GM21515 (cell line): ENCODE measurements at regions not wholly inside any gene's neighbourhood (a gene's known extent, or its start where the extent isn't known, plus 50 kb on each side); places are given as distances from the start of the nearest gene placed in this dataset.
"Not testable (repeated sequence)": the region's sequence is repeated elsewhere in the genome, so short reads cannot be mapped to it uniquely, and the experiment has no call there.

Experiments used
- ATAC-seq: cut with Tn5 transposase; IDR thresholded peaks from one replicate; pipeline ENCODE4 v1.9.1; 2021; ENCODE audit not compliant: unreplicated experiment

DNA sequence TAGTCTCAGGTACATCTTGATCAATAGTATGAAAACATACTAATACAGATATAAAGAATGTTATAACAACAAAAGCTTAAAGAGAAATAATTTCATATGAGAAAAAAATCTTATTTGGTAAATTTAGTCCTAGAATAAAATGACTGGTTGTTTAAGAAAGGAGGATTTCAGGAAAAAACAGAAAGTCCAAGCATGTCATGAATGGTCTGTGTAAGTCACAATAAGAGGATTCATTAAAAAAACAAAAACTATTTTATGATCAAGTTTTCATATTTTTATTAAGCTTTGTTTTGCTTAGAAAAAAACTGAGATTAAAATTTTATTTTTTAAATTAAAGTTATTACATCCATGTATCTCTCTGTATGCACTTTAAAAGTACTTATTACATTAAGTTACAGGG lies 353.9 kb upstream of the SPHKAP start:
- no peak for ATAC-seq

DNA sequence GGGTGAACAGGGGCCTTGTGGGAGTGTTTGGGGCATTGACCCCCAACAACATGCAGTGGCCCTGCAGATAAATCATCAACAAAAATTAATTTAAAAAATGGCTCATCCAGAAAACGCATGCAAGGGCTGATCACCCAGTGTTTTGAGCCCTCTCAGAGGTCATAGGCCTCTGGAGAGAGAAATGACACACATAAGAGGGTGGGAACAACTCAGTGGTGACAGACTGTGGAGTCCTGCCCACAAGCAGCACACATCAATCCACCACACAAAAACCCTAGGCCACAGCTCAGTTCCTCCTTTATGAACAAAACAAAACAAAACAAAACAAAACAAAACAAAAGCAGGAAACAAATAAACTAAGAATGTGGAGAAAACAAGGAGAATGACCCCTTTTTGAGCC lies 351.7 kb upstream of the SPHKAP start:
- ATAC-seq, result no peak

DNA sequence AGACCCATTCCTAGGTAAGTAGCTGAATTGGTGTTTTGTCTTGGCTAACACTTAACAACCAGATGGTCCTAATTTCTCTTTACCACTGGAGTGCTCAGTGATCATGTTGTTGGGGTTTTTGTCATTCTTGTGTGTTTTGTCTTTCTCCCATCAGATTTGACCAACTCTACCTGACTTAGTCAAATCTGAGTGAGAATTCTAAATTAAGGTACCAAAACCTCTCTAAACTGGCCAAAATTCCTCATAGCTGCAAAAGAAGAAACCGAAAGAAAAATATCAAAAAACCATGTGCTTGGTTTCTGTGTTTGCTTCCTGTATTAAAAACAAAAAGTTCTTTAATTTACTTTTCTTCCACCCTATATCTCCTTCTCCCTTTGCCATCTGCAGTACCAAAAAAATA lies 350.7 kb upstream of the SPHKAP start:
- no peak for ATAC-seq

DNA sequence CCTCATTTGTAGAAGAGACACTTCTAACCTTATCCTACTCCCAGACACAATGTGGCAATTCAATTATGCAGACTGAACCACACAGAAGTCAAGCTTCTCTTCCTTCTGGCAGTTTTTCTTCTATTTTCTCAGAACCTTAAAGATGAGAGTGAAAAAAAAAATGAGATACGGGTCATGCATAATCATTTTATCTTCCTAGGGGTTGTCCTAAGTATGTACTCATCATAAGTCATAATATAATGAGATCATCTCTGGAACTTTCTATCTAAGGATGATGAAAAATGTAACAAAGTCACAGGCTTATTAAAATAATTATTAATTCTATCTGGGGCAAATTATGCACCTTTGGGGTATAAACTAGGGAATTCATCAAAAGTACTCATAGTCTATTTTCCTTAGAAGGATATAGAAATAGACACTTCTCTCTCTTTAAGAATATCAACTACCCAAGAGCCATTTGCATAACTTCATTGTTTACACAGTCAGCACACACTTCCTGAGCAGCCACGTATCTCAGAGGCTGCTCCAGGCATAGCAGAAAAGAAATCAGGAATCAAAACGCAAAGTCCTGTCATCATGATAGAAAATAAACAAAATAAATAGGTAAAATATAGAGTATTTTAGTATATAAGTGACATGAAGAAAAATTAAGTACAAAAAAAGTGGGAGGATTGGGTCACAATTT lies 345.9 kb upstream of the SPHKAP start:
- no peak for ATAC-seq

DNA sequence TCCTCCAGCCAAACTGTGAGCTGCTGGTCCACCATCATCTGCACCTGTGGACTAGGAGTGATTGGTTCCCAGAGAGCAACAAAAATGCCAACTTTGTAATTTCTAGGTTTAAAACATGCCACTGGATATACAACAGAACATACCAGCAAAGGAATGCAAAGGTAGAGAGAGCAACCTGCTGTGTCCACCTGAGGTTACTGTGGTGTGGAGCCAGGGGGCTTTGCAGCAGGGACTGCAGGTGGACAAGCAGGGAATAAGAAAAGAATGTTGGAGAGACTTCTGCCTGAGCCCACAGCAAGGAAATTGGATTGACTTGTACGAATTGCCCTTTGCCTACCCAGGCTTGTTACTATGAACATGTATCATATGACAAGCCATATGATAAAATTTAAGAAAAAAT lies 345.2 kb upstream of the SPHKAP start:
- no peak for ATAC-seq

DNA sequence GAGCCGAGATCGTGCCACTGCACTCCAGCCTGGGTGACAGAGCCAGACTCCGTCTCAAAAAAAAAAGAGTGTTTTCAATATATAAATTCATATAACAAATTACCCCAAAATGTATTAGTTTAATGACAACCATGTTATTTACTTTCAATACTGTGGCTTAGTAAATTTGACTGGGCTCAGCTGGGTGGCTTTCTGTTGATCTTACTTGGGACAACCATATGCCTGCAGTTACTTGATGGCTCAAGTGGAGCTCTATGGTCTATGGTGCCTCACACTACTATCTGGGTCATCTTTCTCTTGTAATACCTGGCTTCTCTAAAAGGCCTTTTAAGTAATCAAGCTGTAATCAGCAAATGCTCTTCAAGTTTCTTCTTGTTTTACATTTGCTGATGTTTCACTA lies 341.5 kb upstream of the SPHKAP start:
- ATAC-seq, result no peak

DNA sequence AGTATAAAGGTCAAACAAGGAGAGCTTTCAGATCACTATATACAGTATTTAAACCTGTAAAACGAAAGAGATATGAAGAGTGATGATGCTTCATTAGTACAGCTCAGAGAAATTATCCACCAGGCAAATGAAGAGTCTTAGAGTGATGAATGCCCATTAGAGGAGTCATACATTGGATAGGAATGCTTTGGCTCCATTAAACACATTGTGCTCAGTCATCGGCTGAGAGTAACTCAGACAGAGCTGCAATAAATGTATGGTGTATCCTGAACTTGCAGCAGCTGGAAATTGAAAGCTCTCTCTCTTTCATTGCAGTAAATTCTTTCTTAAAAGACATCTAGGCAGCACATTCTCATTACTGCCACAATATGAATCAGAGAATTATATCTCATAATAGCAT lies 340.8 kb upstream of the SPHKAP start:
- no peak for ATAC-seq

DNA sequence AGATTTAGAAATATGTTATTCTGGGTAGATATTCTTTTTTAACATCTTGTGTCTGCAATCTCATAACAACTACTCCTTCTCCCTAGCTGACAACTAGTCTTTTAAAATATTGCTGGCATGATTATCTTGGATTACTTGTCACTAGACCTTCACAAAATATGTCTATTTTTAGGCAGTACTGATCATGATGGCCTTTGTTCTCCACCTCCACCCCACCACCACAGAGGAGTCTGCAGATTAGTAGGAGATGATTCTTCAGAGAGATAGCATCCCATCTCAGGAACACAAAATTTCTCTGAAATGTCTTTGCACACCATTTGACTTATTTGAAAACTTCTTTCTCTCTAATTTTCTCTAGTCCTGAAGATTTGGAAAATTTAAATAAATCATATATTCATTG lies 338.1 kb upstream of the SPHKAP start:
- ATAC-seq, result no peak

DNA sequence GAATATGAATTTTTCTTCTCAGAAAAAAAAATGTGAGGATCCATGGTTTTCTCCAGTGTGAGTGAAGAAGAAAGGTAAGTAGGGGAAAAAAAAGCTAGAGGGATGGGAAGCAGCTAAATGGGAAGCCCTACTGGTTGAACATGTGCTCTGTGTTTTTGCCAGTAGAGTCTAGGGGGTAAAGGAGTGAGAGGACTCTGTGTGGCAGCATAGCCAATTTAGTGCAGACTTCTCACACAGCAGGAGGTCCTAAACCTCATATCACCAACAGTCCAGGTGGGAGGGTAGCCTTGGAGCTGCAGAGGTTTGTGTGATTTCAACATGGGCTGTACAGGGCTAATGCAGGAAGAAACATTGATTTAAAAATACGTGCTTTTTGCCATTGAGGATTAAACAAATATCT lies 334.5 kb upstream of the SPHKAP start:
- ATAC-seq, result no peak

DNA sequence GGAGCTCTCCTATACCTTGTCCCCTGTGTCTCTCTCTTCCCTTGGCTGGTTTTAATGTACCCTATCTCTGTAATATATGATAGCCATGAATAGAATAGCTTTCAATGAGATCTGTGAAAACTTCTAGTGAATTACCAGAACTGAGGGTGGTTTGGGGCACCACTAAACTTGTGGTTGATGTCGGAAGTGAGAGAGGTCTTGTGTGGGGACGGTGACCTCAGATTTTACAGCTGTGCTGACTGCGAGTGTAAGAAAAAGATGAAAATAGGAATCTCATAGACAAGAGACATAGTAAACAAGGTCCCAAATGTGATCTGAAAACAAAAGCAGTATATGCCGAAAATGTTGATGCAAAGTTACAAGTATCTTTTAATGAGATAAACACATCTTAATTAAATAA lies 332.0 kb upstream of the SPHKAP start:
- not testable (repeated sequence) for ATAC-seq

DNA sequence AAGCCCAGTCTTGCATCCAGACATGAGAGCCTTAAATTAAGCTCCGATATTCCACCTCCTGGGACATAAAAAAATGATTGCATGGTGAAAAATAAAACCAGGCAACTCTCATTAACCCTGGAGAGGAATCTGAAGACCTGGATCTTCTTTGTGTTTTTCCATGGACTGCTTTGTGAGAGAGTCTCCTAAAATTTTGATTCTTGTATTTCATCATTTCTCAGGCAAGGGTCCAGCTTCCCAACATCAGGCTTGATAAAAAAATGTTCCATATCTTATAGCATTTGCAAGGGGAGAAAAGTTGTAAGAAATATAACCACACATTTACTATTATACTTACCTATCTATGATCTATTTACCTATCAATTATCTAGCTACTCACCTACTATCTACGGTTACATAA lies 327.5 kb upstream of the SPHKAP start:
- no peak for ATAC-seq

DNA sequence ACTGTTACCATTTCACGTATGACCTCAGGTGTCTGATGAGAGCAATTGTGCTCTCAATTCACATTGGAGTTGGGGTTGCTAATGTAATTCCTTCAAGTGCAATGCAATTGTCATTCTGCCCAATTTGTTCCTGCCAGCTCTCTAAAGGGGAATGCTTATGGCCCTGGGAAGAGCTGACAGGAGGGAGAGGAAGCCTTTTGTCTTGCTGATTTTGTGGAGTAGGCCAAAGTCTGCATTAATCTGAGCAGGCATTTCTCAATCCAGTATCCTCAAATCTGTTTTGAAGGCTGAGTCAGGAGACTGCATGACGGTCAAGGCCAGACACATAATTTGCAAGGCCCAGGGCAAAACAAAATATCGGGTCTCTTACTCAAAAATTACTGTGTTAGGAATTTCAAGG lies 326.4 kb upstream of the SPHKAP start:
- ATAC-seq, result no peak

DNA sequence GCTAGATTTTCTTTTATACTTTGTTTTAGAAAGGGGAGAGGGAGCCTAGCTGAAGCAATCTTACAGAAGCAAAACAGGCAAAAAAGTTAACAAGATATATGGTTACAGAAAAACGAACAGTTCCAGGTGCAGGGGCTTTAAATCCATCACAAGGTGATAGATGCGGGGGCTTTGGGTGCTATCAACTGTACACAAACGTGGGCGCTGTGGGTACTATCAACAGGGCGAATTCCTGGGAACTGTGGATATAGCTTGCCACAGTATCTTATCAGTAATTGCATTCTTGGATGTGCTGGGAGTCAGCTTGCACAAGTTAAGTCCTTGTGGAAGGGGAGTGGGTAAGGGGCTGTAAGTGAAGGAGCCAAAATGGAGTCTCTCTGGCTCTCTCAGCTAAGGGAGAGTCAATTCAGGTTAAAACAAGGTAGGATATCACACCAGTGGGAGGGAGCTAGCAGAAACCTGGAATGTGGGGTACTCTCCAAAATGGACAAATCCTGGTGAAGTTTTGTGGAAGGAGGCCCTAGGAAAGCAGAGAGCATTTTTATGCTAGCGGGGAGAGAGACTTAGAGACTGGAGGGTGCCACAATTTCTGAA lies 325.8 kb upstream of the SPHKAP start:
- no peak for ATAC-seq

DNA sequence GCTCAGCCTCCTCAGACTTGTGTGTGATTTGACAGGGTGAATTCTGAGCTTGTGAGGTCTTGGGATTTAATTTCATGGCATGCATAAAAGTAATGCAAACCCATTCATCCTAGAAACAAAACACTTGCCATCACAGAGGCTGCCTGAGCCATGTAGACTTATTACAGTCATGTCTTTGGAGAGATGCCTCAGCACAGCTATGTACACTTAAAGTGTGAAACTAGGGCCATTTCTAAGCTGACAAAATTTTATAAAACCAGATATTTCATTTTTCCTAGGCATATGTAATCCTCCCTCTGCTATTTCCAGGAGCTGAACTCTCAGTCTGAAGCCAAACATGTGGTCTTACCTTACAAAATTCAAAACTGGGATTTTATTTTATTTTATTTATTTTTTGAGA lies 322.2 kb upstream of the SPHKAP start:
- no peak for ATAC-seq

DNA sequence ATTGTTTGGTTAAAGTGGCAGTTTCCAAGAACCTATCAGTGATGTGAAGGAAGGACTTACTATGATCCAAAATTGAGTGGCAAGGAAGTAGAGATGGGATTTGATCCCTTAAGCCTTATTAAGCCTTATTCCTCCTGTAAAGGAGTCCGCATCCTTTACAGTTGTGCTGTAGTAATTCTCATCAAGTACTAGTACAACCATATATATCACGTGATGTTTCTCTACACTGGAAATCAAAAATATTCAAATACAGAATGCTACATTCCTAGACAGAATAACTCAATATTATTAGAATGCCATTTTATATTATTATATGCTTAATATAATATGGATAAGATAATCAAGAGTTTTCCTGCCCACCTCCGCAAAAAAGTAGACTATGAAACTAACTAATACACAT lies 312.4 kb upstream of the SPHKAP start:
- no peak for ATAC-seq

DNA sequence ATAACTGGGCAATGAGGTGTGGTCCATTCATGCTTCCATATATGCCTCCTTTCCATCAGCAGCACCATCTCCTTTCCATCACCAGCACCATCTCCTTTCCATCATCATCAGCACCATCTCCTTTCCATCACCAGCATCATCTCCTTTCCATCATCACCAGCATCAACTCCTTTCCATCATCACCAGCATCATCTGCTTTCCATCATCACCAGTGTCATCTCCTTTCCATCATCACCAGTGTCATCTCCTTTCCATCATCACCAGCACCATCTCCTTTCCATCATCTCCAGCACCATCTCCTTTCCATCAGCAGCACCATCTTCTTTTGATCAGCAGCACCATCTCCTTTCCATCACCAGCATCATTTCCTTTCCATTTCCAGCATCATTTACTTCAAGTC lies 297.5 kb upstream of the SPHKAP start:
- no peak for ATAC-seq

DNA sequence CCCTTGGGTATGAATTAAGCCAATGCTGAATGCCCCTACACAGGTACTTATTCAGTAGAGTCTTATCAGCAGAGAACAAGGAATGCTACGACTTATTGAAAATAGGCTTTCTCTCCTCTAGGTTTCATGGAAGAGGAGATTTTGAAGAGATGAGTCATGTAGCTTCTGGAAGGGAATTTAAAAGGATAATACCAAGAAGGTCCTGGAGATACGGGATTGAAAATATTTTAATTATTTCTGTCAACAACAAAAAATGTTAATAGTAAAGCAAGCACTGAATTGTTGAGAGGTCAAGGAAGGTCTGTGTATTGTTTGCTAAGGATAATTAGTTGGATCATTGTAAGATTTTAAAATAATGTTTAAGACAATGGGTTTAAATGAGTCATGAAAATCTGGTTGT lies 293.0 kb upstream of the SPHKAP start:
- no peak for ATAC-seq

DNA sequence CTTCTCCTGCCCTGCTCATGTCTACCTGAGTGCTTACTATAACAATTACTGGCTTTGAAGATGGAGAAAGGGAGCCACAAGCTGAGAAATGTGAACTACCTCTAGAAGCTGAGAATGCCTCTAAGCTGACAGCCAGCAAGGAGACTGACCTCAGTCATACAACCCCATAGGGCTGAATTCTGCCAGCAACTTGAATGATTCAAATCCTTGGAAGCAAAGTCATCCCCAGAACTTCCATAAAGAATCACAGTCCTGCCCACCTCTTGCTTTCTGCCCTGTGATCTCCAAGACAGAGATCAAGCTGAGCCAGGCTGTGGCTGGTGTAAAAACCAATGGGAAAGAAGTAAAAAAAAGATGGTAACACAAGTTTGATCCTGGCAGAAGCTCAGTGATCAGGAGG lies 288.2 kb upstream of the SPHKAP start:
- no peak for ATAC-seq

DNA sequence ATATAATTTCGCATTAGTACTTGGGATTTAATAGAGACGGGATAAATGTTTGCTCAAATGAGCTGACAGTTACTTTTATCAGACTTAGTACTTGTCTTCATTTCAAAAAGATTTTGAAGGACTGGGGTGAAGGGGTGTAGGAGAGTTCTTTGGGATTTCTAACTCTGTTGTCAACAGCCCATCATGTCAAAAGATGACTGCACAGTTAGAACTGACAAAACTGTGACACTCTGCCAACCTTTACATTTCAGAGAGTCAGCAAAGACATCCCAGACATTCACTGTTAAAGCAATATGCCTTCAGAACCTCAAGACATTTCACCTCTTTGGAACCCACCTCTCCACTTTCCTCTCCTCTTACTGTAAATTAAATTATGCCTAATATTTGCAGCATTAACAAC lies 285.4 kb upstream of the SPHKAP start:
- ATAC-seq, result no peak

DNA sequence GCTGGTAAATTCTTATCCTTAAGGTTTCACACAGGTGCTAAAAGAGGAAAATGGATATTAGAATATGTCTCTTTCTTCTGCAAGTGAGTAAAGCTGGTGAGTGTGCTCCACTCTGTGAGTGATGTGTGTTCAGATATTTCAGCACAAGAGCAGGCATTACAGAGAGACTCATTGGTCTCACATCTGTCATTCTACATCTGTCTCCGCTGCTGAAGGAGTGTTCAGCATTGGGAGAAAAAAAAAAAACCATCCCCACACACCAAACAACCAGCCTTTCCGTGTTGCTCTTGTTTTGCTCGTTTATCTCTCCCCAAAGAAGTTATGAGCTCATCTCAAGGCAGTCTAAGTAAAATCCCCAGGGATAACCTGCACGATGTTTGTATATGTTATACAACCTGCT lies 283.9 kb upstream of the SPHKAP start:
- ATAC-seq, result no peak

DNA sequence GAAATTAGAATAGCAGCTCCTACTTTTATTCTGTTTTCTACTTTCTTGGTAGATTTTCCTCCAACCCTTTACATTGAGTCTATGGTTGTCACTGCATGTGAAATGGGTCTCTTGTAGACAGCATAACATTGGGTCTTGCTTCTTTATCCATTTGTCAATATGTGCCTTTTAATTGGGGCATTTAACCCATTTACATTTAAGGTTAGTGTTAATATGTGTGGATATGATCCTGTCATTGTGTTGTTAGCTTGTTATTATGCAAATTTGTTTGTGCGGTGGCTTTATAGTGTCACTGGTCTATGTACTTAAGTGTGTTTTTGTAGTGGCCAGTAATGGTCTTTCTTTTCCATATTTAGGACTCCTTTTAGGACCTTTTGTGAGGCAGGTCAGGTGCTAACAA lies 276.9 kb upstream of the SPHKAP start:
- no peak for ATAC-seq

DNA sequence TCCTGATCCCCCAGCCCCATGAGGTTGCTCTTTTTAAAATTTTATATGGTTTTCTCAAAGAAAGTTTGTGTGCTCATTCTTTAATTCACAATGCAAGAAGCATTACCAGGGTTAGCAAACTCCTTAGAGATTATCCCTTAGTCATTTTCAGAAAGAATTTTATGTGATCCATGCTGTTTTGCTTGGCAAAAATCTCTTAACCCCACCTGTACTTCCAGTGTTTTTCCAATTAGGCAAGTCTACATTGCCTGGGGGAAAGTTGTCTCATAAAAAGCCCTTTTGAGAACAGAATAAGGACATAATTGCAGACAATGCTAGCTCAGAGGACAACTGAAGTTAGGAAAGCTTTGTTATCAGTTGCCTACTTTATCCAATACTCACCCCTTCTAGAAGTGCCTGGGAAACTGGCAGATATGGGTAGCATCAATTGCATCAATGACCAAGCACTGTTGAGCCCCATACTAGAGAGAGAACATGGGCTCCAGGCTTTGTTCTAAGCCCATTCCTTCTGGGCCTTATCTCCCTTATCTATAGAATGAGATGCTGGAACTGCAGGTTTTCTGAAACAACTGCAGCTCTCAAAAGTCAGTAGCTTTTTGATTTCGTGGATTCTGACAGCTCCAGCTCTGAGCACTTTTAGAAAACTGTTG lies 265.9 kb upstream of the SPHKAP start:
- no peak for ATAC-seq

DNA sequence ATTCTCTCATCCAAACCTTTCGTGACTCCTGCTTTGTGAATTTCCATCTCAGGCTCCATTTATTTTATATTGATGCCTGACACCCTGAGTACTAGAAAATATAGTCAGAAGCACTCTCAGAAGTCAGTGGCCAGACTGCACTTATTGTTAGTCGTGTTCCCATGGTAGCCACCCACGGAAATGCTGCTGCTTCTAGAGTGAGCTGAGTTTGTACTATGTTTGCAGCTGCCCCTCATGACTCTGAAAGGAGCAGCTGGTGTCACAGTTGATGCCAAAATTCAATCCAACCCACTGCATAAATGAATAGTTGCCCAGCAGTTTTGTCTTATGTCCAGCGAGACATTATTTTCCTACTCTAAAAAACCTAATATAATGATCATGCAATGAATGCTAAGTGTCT lies 265.2 kb upstream of the SPHKAP start:
- ATAC-seq, result no peak
